IMR-90 (cell line): ENCODE measurements at regions not wholly inside any gene's neighbourhood (a gene's known extent, or its start where the extent isn't known, plus 50 kb on each side); places are given as distances from the start of the nearest gene placed in this dataset.

Experiments used
- ATAC-seq: fragments of 200-7000 bp; cut with Tn5 transposase; 2 replicates; pipeline ENCODE4 v1.9.1; 2020; ENCODE audit warnings: low read depth, mild to moderate bottlenecking, moderate library complexity
- BruUV-seq: library from RNA; stranded (reverse); fragments of 400-500 nt; replicated peaks from 2 replicates; lab custom pipeline; 2021; lab: Mats Ljungman, UMichigan
- CTCF ChIA-PET: fragments of 300-600 bp; formaldehyde crosslinking; extraction: SDS; loops from one replicate; lab custom pipeline; 2021; ENCODE audit warnings: antibody characterized with exemption; lab: Yijun Ruan, JAX
- POLR2A ChIA-PET: fragments of 300-600 bp; sonication (Branson Sonifier 250); formaldehyde crosslinking; loops from one replicate; lab custom pipeline; 2022; ENCODE audit warnings: antibody characterized with exemption; ENCODE audit not compliant: unreplicated experiment; lab: Charles Lee
- DNase-seq: peaks from one replicate; pipeline ENCODE4 v3.0.0; 2013
- H2AFZ ChIP-seq: replicated peaks from 2 replicates; pipeline ENCODE3; 2013; ENCODE audit warnings: low read length, mild to moderate bottlenecking; ENCODE audit not compliant: poor library complexity
- H2AK5ac ChIP-seq: 2 replicates; pipeline ENCODE4 v1.6.1; 2013; ENCODE audit warnings: low read depth, low read length, inconsistent platforms
- H2AK9ac ChIP-seq: replicated peaks from 2 replicates; pipeline ENCODE3; 2013; ENCODE audit warnings: mild to moderate bottlenecking, low read depth, low read length, moderate library complexity; ENCODE audit not compliant: poor library complexity
- H2BK120ac ChIP-seq: 2 replicates; pipeline ENCODE4 v1.6.1; 2013; ENCODE audit warnings: low read depth, low read length, inconsistent platforms
- H2BK15ac ChIP-seq: 3 replicates; pipeline ENCODE4 v1.6.1; 2013; ENCODE audit warnings: low read depth, low read length, inconsistent platforms
- H2BK20ac ChIP-seq: 2 replicates; pipeline ENCODE4 v1.6.1; 2013; ENCODE audit warnings: low read depth, mild to moderate bottlenecking, inconsistent platforms, low read length, moderate library complexity
- H2BK5ac ChIP-seq: 2 replicates; pipeline ENCODE4 v1.6.1; 2013; ENCODE audit warnings: mild to moderate bottlenecking, low read depth, low read length, inconsistent platforms; ENCODE audit not compliant: poor library complexity, severe bottlenecking
- H3K14ac ChIP-seq: replicated peaks from 2 replicates; pipeline ENCODE4 v1.6.1; 2013; ENCODE audit warnings: low read depth, low read length, inconsistent platforms
- H3K18ac ChIP-seq: 2 replicates; pipeline ENCODE4 v1.6.1; 2013; ENCODE audit warnings: low read depth, low read length, control low read depth
- H3K23ac ChIP-seq: 2 replicates; pipeline ENCODE4 v1.6.1; 2013; ENCODE audit warnings: low read depth, low read length, inconsistent platforms
- H3K27ac ChIP-seq: 2 replicates; pipeline ENCODE4 v1.5.1; 2013; ENCODE audit warnings: mild to moderate bottlenecking, control low read depth, low read length; ENCODE audit not compliant: insufficient read depth
- H3K27me3 ChIP-seq: 2 replicates; pipeline ENCODE4 v1.6.1; 2013; ENCODE audit warnings: low read length; ENCODE audit not compliant: control insufficient read depth, insufficient read depth
- H3K36me3 ChIP-seq: 2 replicates; pipeline ENCODE4 v1.6.1; 2013; ENCODE audit warnings: low read length, mixed read lengths; ENCODE audit not compliant: control insufficient read depth, insufficient read depth
- H3K4ac ChIP-seq: 2 replicates; pipeline ENCODE4 v1.6.1; 2013; ENCODE audit warnings: low read depth, low read length, inconsistent platforms
- H3K4me1 ChIP-seq: 2 replicates; pipeline ENCODE4 v1.6.1; 2013; ENCODE audit warnings: low read length, mixed read lengths; ENCODE audit not compliant: control insufficient read depth, insufficient read depth
- H3K4me2 ChIP-seq: 2 replicates; pipeline ENCODE4 v1.6.1; 2013; ENCODE audit warnings: low read depth, mild to moderate bottlenecking, control low read depth, low read length, moderate library complexity
- H3K4me3 ChIP-seq: 2 replicates; pipeline ENCODE4 v1.5.1; 2013; ENCODE audit warnings: low read depth, mild to moderate bottlenecking, control low read depth, low read length, moderate library complexity; ENCODE audit not compliant: insufficient read depth
- H3K56ac ChIP-seq: 2 replicates; pipeline ENCODE4 v1.6.1; 2013; ENCODE audit warnings: low read length, inconsistent platforms; ENCODE audit not compliant: insufficient read depth; ENCODE audit errors: extremely low read depth
- H3K79me1 ChIP-seq, 2 experiments: 2 replicates each; pipeline ENCODE4 v1.6.1; 2013; ENCODE audit warnings: low read length in 2 of 2, inconsistent platforms in 1 of 2, low read depth in 1 of 2
- H3K9ac ChIP-seq: 2 replicates; pipeline ENCODE4 v1.6.1; 2013; ENCODE audit warnings: low read depth, low read length, control low read depth
- H3K9me1 ChIP-seq: 2 replicates; pipeline ENCODE4 v1.6.1; 2013; ENCODE audit warnings: low read length, inconsistent platforms; ENCODE audit not compliant: insufficient read depth
- H3K9me3 ChIP-seq: 2 replicates; pipeline ENCODE4 v1.6.1; 2013; ENCODE audit warnings: low read length; ENCODE audit not compliant: control insufficient read depth, insufficient read depth
- H4K20me1 ChIP-seq: 2 replicates; pipeline ENCODE4 v1.6.1; 2013; ENCODE audit warnings: low read length, inconsistent platforms; ENCODE audit not compliant: insufficient read depth
- H4K5ac ChIP-seq: 2 replicates; pipeline ENCODE4 v1.6.1; 2013; ENCODE audit warnings: mild to moderate bottlenecking, low read depth, low read length, control low read depth
- H4K8ac ChIP-seq, 2 experiments: 2 replicates each; pipeline ENCODE4 v1.6.1; 2013; ENCODE audit warnings: low read depth in 2 of 2, low read length in 2 of 2, control low read depth in 1 of 2, inconsistent platforms in 1 of 2
- H4K91ac ChIP-seq: 2 replicates; pipeline ENCODE4 v1.6.1; 2013; ENCODE audit warnings: low read depth, low read length, inconsistent platforms; ENCODE audit not compliant: insufficient read depth
- CTCF ChIP-seq: conservative IDR thresholded peaks from 2 replicates; pipeline ENCODE4 v1.5.1; 2012; ENCODE audit warnings: mild to moderate bottlenecking, low read depth, low read length, improper control_type of control experiment
- MAZ ChIP-seq: IDR thresholded peaks from 2 replicates; pipeline ENCODE4 v1.6.1; 2012; ENCODE audit warnings: low read depth, mild to moderate bottlenecking, low read length, improper control_type of control experiment, moderate library complexity, borderline replicate concordance
- MXI1 ChIP-seq: IDR thresholded peaks from 2 replicates; pipeline ENCODE4 v1.6.1; 2012; ENCODE audit warnings: low read depth, mild to moderate bottlenecking, low read length, moderate library complexity, borderline replicate concordance
- NFE2L2 ChIP-seq: fragments of 150-350 bp; IDR thresholded peaks from 2 replicates; pipeline ENCODE4 v1.6.1; 2016; ENCODE audit warnings: low read depth, mild to moderate bottlenecking, low read length
- RCOR1 ChIP-seq: IDR thresholded peaks from 2 replicates; pipeline ENCODE4 v1.6.1; 2012; ENCODE audit warnings: mild to moderate bottlenecking, low read length, improper control_type of control experiment; ENCODE audit not compliant: insufficient replicate concordance
- RFX5 ChIP-seq: IDR thresholded peaks from 2 replicates; pipeline ENCODE4 v1.8.0; 2012; ENCODE audit warnings: low read depth, mild to moderate bottlenecking, low read length, moderate library complexity
- SMC3 ChIP-seq: fragments of 150-350 bp; IDR thresholded peaks from 2 replicates; pipeline ENCODE4 v1.6.1; 2016; ENCODE audit warnings: low read depth, mild to moderate bottlenecking, antibody characterized with exemption, low read length, moderate library complexity
- WGBS, 2 experiments: methylation state at CpG; one replicate each; pipeline versions ENCODE4 v1.1.5 to v1.1.7; 2013; ENCODE audit warnings: missing lambda C conversion rate in 2 of 2; ENCODE audit not compliant: insufficient read length in 1 of 2; ENCODE audit errors: extremely low coverage in 2 of 2; 5-methylcytosine and 5-hydroxymethylcytosine counted together
- dilution Hi-C: fragments of 300-500 bp; cut with HindIII; formaldehyde crosslinking; loops from one replicate; pipeline ENCODE4 v1.14.3; 2018; ENCODE audit warnings: low sequenced_read_pairs; ENCODE audit not compliant: unreplicated experiment
- in situ Hi-C: fragments of 300-500 bp; cut with MboI; formaldehyde crosslinking; loops from 3 replicates; pipeline ENCODE4 v1.14.3; 2019; ENCODE audit warnings: low sequenced_read_pairs, inconsistent platforms, mixed read lengths
- intact Hi-C: fragments of 100-400 bp; cut with micrococcal nuclease; formaldehyde crosslinking; loops from 2 replicates; pipeline ENCODE4 v1.10.0; 2022

DNA sequence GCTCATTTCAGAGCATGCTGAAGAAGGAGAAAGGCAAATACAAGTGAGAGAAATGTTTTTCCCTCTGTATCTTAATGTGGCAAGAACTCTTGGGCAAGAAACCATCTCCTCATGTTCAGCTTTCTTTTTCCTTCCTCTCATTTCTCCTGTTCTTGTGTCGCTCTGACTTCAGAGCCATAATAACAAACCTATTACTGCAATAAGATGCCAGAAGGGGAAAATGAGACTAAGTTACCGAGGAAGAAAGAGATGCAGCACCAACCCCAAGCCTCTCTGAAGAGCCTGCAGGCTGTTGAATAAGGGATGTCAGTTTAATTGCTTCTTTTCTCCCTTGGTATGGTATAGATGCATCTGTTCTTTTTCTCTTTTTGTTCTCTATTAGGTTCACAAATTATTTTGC lies 170.1 kb upstream of the GLRA1 start:
- WGBS, 2 experiments = no CpG with 5 or more reads among the region's 2 CpGs
- no peaks in the 10 kb centered on the region for H3K79me1 ChIP-seq
- no TSS peak for BruUV-seq

More for the DNA sequence above, 170.1 kb upstream of the GLRA1 start:
- dilution Hi-C loops = no loop called here
- Histone ChIP-seq H3K18ac (no peak overlapping the region), H2BK15ac (no peak overlapping the region), H3K9me1 (no peaks in the 10 kb centered on the region), H2AFZ (no peak overlapping the region), H4K91ac (no peak overlapping the region), H3K4me1 (no peaks in the 10 kb centered on the region), H3K27me3 (no peaks in the 10 kb centered on the region), H4K20me1 (no peaks in the 10 kb centered on the region), H3K23ac (no peak overlapping the region), H2BK120ac (no peak overlapping the region), H2BK20ac (no peak overlapping the region), H3K56ac (no peak overlapping the region), H3K4me3 (no peak overlapping the region), H3K9me3 (no peaks in the 10 kb centered on the region), H4K8ac (no peak overlapping the region), H3K4me2 (no peak overlapping the region), H4K5ac (no peak overlapping the region), H2BK5ac (no peak overlapping the region), H2AK9ac (no peak overlapping the region), H3K36me3 (no peaks in the 10 kb centered on the region), H3K9ac (no peak overlapping the region), H3K4ac (no peak overlapping the region), H3K14ac (no peak overlapping the region), H2AK5ac (no peak overlapping the region), H3K27ac (no peak overlapping the region)
- in situ Hi-C loops = no loop called here
- TF ChIP-seq MXI1 = no peak
- TF ChIP-seq RCOR1 = no peak
- TF ChIP-seq NFE2L2 = no peak
- no peak for TF ChIP-seq MAZ
- no peak for TF ChIP-seq SMC3
- TF ChIP-seq RFX5 = no peak
- TF ChIP-seq CTCF = no peak
- POLR2A ChIA-PET = no interaction called here
- no peak for DNase-seq
- CTCF ChIA-PET = no interaction called here
- intact Hi-C loops = no loop called here
- ATAC-seq = no peak
